T-helper 17 cell (primary cell): ENCODE measurements at regions not wholly inside any gene's neighbourhood (a gene's known extent, or its start where the extent isn't known, plus 50 kb on each side); places are given as distances from the start of the nearest gene placed in this dataset.

Experiments used
- ATAC-seq: fragments of 150-1000 bp; cut with Tn5 transposase; 2 replicates; pipeline ENCODE4 v1.10.0; 2021; ENCODE audit warnings: mild to moderate bottlenecking, moderate library complexity
- DNase-seq, 3 donors: peaks; one replicate each; pipeline versions ENCODE4 v3.0.0 to v3.0.0-alpha.2; 2020 to 2021
- H3K9me3 ChIP-seq: one replicate; pipeline ENCODE4 v1.7.0; 2013; ENCODE audit warnings: low read length, mild to moderate bottlenecking; ENCODE audit not compliant: control insufficient read depth, poor library complexity, severe bottlenecking
- H3K27ac Mint-ChIP-seq: one replicate; pipeline ENCODE4 v1.8.0; 2022; ENCODE audit warnings: mild to moderate bottlenecking, moderate library complexity, mixed read lengths
- H3K27me3 Mint-ChIP-seq: one replicate; pipeline ENCODE4 v1.8.0; 2022; ENCODE audit warnings: mixed read lengths
- H3K36me3 Mint-ChIP-seq: one replicate; pipeline ENCODE4 v1.8.0; 2022; ENCODE audit warnings: low read depth, mixed read lengths
- H3K4me1 Mint-ChIP-seq: one replicate; pipeline ENCODE4 v1.8.0; 2022; ENCODE audit warnings: mild to moderate bottlenecking, mixed read lengths
- H3K4me3 Mint-ChIP-seq: one replicate; pipeline ENCODE4 v1.8.0; 2022; ENCODE audit warnings: mild to moderate bottlenecking, moderate library complexity, mixed read lengths

GRCh38 chr12:113655479-113655878 lies 183.8 kb upstream of the LHX5 start:
- H3K36me3 Mint-ChIP-seq: no peaks in the 10 kb centered on the region
- ATAC-seq: no peak
- H3K4me1 Mint-ChIP-seq: no peaks in the 10 kb centered on the region

DNA sequence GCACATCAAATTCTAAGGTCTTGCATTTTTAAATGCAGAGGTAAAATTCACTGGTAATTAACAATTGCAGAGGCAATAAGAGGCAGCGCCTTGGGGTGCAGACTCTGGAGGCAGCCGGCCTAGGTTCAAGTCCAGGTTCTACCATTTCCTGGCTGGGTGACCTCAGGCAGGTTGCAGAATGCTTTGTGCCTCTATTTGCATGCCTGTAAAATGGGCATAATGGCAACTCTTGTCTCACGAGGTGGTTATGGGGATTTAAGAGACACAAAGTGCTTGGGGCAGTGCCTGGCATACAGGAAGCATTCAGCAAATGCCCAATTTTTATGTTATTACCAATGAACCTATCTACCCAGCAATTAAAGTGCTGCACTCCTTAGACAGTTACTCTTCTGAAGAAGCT lies 180.0 kb upstream of the LHX5 start:
- DNase-seq (no peak), ATAC-seq (no peak)
- no peaks in the 10 kb centered on the region for H3K9me3 ChIP-seq
- no peak overlapping the region for H3K4me3 Mint-ChIP-seq
- H3K4me1 Mint-ChIP-seq: no peaks in the 10 kb centered on the region
- H3K27me3 Mint-ChIP-seq: peaks cover 43% of the 10 kb centered on the region
- no peak overlapping the region for H3K27ac Mint-ChIP-seq
- H3K36me3 Mint-ChIP-seq: no peaks in the 10 kb centered on the region

More at GRCh38 chr12:113655479-113655878, 183.8 kb upstream of the LHX5 start:
- H3K9me3 ChIP-seq: no peaks in the 10 kb centered on the region
- peaks cover 7% of the 10 kb centered on the region for H3K27me3 Mint-ChIP-seq
- no peak for DNase-seq
- H3K4me3 Mint-ChIP-seq: no peak overlapping the region
- H3K27ac Mint-ChIP-seq: no peak overlapping the region

DNA sequence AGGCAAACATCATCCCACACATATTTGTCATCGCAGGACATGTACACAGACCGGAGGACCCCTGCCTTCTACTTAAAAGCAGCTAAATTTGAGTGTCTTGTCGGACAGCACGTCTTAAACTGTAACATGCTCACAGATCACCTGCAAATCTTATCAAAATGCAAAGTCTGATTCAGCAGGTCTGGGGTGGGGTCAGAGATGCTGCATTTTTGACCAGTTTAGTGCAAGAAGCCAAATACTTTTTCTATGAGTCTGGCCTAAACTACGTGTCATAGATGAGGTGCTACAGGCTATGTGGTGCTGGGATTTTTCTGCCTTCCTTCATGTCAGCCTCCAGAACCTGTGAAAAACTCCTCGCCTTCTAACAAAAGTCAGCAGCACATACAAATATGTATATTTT lies 178.8 kb upstream of the LHX5 start:
- no peaks in the 10 kb centered on the region for H3K9me3 ChIP-seq
- H3K36me3 Mint-ChIP-seq: no peaks in the 10 kb centered on the region
- no peak overlapping the region for H3K27ac Mint-ChIP-seq
- ATAC-seq (no peak), DNase-seq (no peak)
- no peaks in the 10 kb centered on the region for H3K4me1 Mint-ChIP-seq
- H3K27me3 Mint-ChIP-seq: peaks cover 44% of the 10 kb centered on the region
- H3K4me3 Mint-ChIP-seq: no peak overlapping the region

DNA sequence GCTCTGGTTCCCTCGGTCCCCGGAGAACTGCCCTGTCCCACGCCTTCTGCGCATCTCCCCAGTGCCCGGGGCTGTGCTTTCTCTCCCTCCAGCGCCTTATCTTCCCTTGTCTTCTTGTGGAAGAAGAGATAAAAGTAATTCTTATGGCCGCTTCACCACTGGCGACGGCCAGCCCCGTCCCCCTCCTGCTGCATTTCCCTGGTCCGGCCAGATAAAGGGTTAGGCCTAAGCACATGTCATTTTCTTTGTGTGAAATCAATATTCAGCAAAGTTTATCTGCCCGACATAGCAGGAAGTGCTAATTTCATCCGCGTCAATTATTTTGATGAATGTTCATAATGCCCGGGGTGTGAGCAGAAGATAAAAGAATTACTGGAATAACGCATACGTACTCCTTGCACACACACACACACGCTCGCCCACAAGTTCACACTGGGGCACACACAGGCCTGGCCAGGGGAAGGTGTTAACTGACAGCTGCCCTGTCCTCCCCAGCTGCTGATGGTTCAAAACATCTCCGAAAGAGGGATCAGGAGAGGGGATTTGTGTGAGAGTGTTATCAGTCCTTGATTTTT lies 177.7 kb upstream of the LHX5 start:
- ATAC-seq (no peak), DNase-seq (no peak)
- H3K4me1 Mint-ChIP-seq: no peaks in the 10 kb centered on the region
- H3K36me3 Mint-ChIP-seq: no peaks in the 10 kb centered on the region
- H3K4me3 Mint-ChIP-seq: no peak overlapping the region
- peaks cover 54% of the 10 kb centered on the region for H3K27me3 Mint-ChIP-seq
- no peak overlapping the region for H3K27ac Mint-ChIP-seq
- no peaks in the 10 kb centered on the region for H3K9me3 ChIP-seq

DNA sequence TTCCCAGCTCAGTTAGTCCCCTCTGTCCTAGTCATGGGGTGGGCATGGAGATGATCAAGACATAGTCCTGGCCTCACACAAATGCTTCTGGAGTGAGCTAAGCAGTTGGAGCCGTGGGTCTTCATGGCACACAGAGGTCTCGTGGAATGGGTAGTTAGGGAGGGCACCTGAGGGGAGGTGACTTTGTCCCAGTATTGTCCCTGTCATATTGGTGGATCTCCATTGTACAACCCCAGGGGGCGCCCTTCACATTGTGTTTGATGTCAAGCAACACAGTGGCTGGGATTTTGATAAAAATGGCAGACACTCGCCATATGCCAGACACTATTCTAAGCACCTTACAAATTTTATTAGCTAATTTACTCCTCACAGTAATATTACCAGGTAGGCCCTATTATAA lies 175.4 kb upstream of the LHX5 start:
- no peaks in the 10 kb centered on the region for H3K4me1 Mint-ChIP-seq
- H3K4me3 Mint-ChIP-seq: no peak overlapping the region
- no peak for DNase-seq
- no peak for ATAC-seq
- H3K9me3 ChIP-seq: no peaks in the 10 kb centered on the region
- H3K36me3 Mint-ChIP-seq: no peaks in the 10 kb centered on the region
- H3K27ac Mint-ChIP-seq: no peak overlapping the region
- peaks cover 59% of the 10 kb centered on the region for H3K27me3 Mint-ChIP-seq

- DNase-seq (no peak), ATAC-seq (no peak)
- Mint-ChIP-seq H3K4me1 (peaks cover 2% of the 10 kb centered on the region), H3K4me3 (no peak overlapping the region), H3K36me3 (no peaks in the 10 kb centered on the region), H3K27ac (no peak overlapping the region), H3K27me3 (peaks cover 72% of the 10 kb centered on the region)
- no peaks in the 10 kb centered on the region for H3K9me3 ChIP-seq
Measured at GRCh38 chr12:113645603-113646002, 173.9 kb upstream of the LHX5 start.

GRCh38 chr12:113645183-113645582 lies 173.5 kb upstream of the LHX5 start:
- Mint-ChIP-seq H3K36me3 (no peaks in the 10 kb centered on the region), H3K4me3 (no peak overlapping the region), H3K4me1 (peaks cover 2% of the 10 kb centered on the region), H3K27me3 (peaks cover 72% of the 10 kb centered on the region), H3K27ac (no peak overlapping the region)
- DNase-seq (no peak), ATAC-seq (no peak)
- no peaks in the 10 kb centered on the region for H3K9me3 ChIP-seq

DNA sequence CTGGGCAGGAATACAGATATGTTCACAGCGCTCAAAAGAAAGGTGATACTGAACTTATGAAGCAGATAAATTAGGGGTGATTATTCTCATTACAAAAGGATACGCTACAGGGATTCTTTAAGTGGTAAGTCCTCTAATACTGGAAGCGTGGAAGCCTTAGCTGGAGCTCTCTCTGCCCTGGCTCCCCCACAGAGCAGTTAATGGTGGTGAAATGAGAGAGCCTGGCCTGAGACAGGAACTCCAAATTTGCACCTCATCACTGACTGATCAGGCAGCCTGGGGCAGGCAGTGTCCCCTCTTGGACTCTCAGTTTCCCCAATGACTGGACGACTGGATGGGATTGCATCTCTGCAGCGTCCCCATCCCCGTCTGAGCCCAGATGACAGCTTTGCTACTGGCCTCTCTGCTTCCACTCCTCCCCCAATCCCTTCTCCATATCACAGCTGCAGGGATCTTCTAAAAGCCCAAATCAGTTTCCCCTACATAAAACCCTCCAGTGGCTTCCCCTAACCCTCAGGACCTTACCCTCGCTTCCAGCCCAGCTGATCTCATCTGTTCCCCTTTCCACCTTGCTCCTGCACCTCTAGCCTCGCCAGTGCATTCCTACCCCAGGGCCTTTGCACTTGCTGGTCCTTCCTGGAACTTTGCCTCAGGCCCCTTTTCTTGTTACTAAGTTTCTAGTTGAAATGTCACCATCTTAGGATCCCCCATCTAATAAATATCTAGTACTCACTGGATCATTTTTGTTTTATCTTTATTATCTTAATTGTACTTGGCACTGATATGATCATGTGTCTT lies 171.7 kb upstream of the LHX5 start:
- Mint-ChIP-seq H3K4me1 (peaks cover 7% of the 10 kb centered on the region), H3K4me3 (no peak overlapping the region), H3K27me3 (peaks cover 71% of the 10 kb centered on the region), H3K27ac (no peak overlapping the region), H3K36me3 (peaks cover 5% of the 10 kb centered on the region)
- no peaks in the 10 kb centered on the region for H3K9me3 ChIP-seq
- DNase-seq (no peak), ATAC-seq (no peak)

DNA sequence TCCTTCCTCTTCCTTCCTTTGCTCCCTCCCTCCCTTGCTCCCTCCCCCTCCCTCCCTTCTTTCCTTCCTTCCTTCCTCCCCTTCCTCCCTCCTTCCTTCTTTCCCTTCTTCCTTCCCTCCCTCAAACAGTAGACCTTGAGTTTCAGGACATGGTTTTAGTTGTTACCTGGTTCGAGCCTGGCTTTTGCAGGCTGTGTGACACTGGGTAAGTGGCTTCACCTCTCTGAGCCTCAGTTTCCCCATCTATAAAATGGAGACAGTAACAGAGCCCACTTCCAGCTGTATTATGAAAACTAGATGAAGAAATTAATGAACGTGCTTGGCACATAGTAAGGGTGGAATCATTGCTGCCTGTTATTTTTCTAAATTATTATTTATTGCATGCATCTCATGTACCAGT lies 171.0 kb upstream of the LHX5 start:
- Mint-ChIP-seq H3K4me3 (no peak overlapping the region), H3K4me1 (peaks cover 7% of the 10 kb centered on the region), H3K27me3 (peaks cover 66% of the 10 kb centered on the region), H3K36me3 (peaks cover 5% of the 10 kb centered on the region), H3K27ac (no peak overlapping the region)
- DNase-seq: no peak
- ATAC-seq: no peak
- no peaks in the 10 kb centered on the region for H3K9me3 ChIP-seq

DNA sequence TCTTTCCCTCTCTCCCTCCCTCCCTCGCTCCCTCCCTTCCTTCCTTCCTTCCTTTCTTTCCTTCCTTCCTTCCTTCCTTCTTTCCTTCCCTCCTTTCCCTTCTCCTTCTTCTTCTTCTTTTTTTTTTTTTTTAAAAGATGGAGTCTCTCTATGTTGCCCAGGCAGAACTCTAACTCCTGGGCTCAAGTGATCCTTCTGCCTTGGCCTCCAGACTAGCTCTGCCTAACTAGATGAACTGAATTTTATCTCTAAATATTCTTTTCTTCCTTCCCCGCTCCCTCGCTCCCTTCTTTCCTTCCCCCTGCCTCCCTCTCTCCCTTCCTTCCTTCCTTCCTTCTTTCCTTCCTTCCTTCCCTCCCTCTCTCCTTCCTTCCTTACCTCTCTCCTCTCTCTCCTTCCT lies 170.5 kb upstream of the LHX5 start:
- DNase-seq: no peak
- no peak for ATAC-seq
- Mint-ChIP-seq H3K27me3 (peaks cover 61% of the 10 kb centered on the region), H3K27ac (no peak overlapping the region), H3K4me1 (peaks cover 7% of the 10 kb centered on the region), H3K36me3 (peaks cover 5% of the 10 kb centered on the region), H3K4me3 (no peak overlapping the region)
- H3K9me3 ChIP-seq: no peaks in the 10 kb centered on the region

DNA sequence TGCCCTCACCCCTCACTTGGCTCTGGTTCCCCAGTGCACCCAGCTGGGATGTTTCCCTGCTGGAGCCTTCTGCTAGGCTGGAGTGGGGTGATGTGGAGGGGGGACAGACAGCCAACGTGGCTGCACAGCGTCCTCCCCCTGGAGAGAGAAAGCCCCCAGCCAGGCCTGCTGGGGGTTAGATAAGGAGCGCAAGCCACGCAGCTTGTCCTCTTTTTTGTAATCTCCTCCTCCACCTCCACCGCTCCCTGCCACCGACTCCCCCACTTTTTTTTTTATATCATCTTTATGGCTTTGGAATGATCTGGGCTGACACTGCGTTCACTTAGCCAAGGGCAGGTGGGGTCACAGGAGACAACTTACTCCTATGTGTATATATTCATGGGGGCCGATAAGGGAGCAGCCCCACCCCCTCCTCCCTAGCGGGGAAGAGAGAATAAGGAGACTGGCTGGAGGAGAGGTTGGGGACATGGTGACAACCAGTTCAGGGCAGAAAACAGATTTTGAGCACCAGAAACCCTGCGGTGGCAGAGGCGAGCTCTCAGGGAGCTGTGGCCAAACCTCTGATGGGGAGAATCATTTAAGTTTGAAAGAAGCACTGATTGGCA lies 169.9 kb upstream of the LHX5 start:
- Mint-ChIP-seq H3K4me3 (no peak overlapping the region), H3K27me3 (peaks cover 54% of the 10 kb centered on the region), H3K4me1 (peaks cover 7% of the 10 kb centered on the region), H3K27ac (no peak overlapping the region), H3K36me3 (peaks cover 5% of the 10 kb centered on the region)
- no peaks in the 10 kb centered on the region for H3K9me3 ChIP-seq
- no peak for DNase-seq
- ATAC-seq: no peak

- Mint-ChIP-seq H3K27me3 (peaks cover 54% of the 10 kb centered on the region), H3K4me3 (no peak overlapping the region), H3K36me3 (peaks cover 5% of the 10 kb centered on the region), H3K4me1 (peaks cover 7% of the 10 kb centered on the region), H3K27ac (no peak overlapping the region)
- no peak for ATAC-seq
- no peak for DNase-seq
- H3K9me3 ChIP-seq: no peaks in the 10 kb centered on the region
Measured at GRCh38 chr12:113640837-113641236, 169.2 kb upstream of the LHX5 start.

DNA sequence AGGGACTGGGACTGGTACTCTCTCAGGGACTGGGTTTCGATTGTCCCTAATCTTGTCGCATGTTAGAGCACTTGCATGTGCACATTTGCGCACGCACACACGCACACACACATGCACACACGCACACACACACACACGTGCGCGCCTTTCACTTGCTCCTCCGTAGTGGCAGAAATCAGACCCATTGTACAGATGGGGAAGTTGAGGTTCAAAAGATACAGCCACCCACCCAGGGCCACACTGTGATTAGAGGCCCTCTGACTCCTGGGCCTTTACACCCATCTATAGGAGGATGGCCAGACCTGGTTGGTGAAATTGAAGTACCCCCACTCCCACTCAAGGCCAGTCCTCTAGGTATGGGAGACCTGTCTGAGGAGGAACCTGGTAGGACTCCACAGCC lies 167.8 kb upstream of the LHX5 start:
- Mint-ChIP-seq H3K4me3 (no peak overlapping the region), H3K36me3 (peaks cover 5% of the 10 kb centered on the region), H3K4me1 (peaks cover 7% of the 10 kb centered on the region), H3K27ac (no peak overlapping the region), H3K27me3 (peaks cover 51% of the 10 kb centered on the region)
- H3K9me3 ChIP-seq: no peaks in the 10 kb centered on the region
- DNase-seq: no peak
- no peak for ATAC-seq

DNA sequence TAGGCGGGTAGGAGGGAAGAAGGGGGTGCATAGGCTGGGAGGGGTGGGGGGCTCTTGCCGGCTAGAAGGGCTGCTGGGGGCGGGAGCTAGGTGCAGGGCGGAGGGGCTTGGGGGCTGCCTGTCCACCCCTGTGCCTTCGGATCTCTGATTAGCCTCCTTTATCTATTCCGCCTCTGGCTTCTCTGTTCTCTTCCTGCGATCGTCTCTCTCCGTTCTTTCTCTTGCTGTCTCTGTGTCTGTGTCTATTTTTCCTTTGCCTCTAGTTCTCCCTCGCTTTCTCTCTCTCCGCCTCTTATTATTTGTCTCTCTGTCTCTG lies 166.7 kb upstream of the LHX5 start:
- ATAC-seq: no peak
- Mint-ChIP-seq H3K4me1 (peaks cover 7% of the 10 kb centered on the region), H3K4me3 (no peak overlapping the region), H3K27ac (no peak overlapping the region), H3K36me3 (peaks cover 5% of the 10 kb centered on the region), H3K27me3 (peaks cover 50% of the 10 kb centered on the region)
- DNase-seq: no peak
- no peaks in the 10 kb centered on the region for H3K9me3 ChIP-seq
